ENCODE measurements at regions not wholly inside any gene's neighbourhood (a gene's known extent, or its start where the extent isn't known, plus 50 kb on each side); places are given as distances from the start of the nearest gene placed in this dataset.

- Mint-ChIP-seq H3K4me1 (ENCODE audit: low read depth) (no peaks in the 10 kb centered on the region), H3K9me3 (ENCODE audit: insufficient read depth) (no peaks in the 10 kb centered on the region), H3K27ac (no peak overlapping the region), H3K27me3 (ENCODE audit: low read depth) (no peaks in the 10 kb centered on the region), H3K4me3 (no peak overlapping the region), H3K36me3 (ENCODE audit: low read depth) (no peaks in the 10 kb centered on the region)
- DNase-seq (no peak), ATAC-seq (no peak)
- CTCF ChIA-PET: no interaction called here
- POLR2A ChIA-PET: no interaction called here
Observed at GRCh38 chr5:136703706-136704105, 338.4 kb upstream of the TRPC7 start.

GRCh38 chr5:136703036-136703435 is 337.7 kb upstream of the TRPC7 start:
- no peak overlapping the region for H3K27ac Mint-ChIP-seq
- ATAC-seq (no peak), DNase-seq (no peak)
- ChIA-PET POLR2A (no interaction called here), CTCF (no interaction called here)
- no peaks in the 10 kb centered on the region for H3K4me1 Mint-ChIP-seq (ENCODE audit: low read depth)
- no peaks in the 10 kb centered on the region for H3K9me3 Mint-ChIP-seq (ENCODE audit: insufficient read depth)
- no peaks in the 10 kb centered on the region for H3K36me3 Mint-ChIP-seq (ENCODE audit: low read depth)
- H3K4me3 Mint-ChIP-seq: no peak overlapping the region
- no peaks in the 10 kb centered on the region for H3K27me3 Mint-ChIP-seq (ENCODE audit: low read depth)

- ChIA-PET POLR2A (no interaction called here), CTCF (no interaction called here)
- no peaks in the 10 kb centered on the region for H3K27me3 Mint-ChIP-seq (ENCODE audit: low read depth)
- ATAC-seq (no peak), DNase-seq (no peak)
- H3K36me3 Mint-ChIP-seq (ENCODE audit: low read depth): no peaks in the 10 kb centered on the region
- H3K4me3 Mint-ChIP-seq: no peak overlapping the region
- no peaks in the 10 kb centered on the region for H3K9me3 Mint-ChIP-seq (ENCODE audit: insufficient read depth)
- H3K27ac Mint-ChIP-seq: no peak overlapping the region
- H3K4me1 Mint-ChIP-seq (ENCODE audit: low read depth): no peaks in the 10 kb centered on the region
Observed at GRCh38 chr5:136701191-136701590, 335.8 kb upstream of the TRPC7 start.

- no peaks in the 10 kb centered on the region for H3K27me3 Mint-ChIP-seq (ENCODE audit: low read depth)
- ATAC-seq (no peak), DNase-seq (no peak)
- H3K9me3 Mint-ChIP-seq (ENCODE audit: insufficient read depth): no peaks in the 10 kb centered on the region
- H3K27ac Mint-ChIP-seq: no peak overlapping the region
- ChIA-PET POLR2A (no interaction called here), CTCF (no interaction called here)
- no peaks in the 10 kb centered on the region for H3K36me3 Mint-ChIP-seq (ENCODE audit: low read depth)
- H3K4me1 Mint-ChIP-seq (ENCODE audit: low read depth): no peaks in the 10 kb centered on the region
- H3K4me3 Mint-ChIP-seq: no peak overlapping the region
Observed at GRCh38 chr5:136699651-136700050, 334.3 kb upstream of the TRPC7 start.

GRCh38 chr5:136698970-136699369 is 333.6 kb upstream of the TRPC7 start:
- CTCF ChIA-PET: no interaction called here
- Mint-ChIP-seq H3K36me3 (ENCODE audit: low read depth) (no peaks in the 10 kb centered on the region), H3K27me3 (ENCODE audit: low read depth) (no peaks in the 10 kb centered on the region), H3K27ac (no peak overlapping the region), H3K4me1 (ENCODE audit: low read depth) (no peaks in the 10 kb centered on the region), H3K4me3 (no peak overlapping the region), H3K9me3 (ENCODE audit: insufficient read depth) (no peaks in the 10 kb centered on the region)
- DNase-seq: no peak
- no peak for ATAC-seq
- POLR2A ChIA-PET: no interaction called here

GRCh38 chr5:136694258-136694657 is 328.9 kb upstream of the TRPC7 start:
- H3K27me3 Mint-ChIP-seq (ENCODE audit: low read depth): no peaks in the 10 kb centered on the region

GRCh38 chr5:136689552-136689951 is 324.2 kb upstream of the TRPC7 start:
- Mint-ChIP-seq H3K9me3 (ENCODE audit: insufficient read depth) (peaks cover 8% of the 10 kb centered on the region), H3K4me3 (no peak overlapping the region), H3K27ac (no peak overlapping the region), H3K27me3 (ENCODE audit: low read depth) (no peaks in the 10 kb centered on the region), H3K4me1 (ENCODE audit: low read depth) (no peaks in the 10 kb centered on the region), H3K36me3 (ENCODE audit: low read depth) (no peaks in the 10 kb centered on the region)
- no peak for ATAC-seq
- ChIA-PET POLR2A (no interaction called here), CTCF (no interaction called here)
- DNase-seq: no peak

More at GRCh38 chr5:136694258-136694657, 328.9 kb upstream of the TRPC7 start:
- H3K4me3 Mint-ChIP-seq: no peak overlapping the region
- no peaks in the 10 kb centered on the region for H3K4me1 Mint-ChIP-seq (ENCODE audit: low read depth)
- POLR2A ChIA-PET: no interaction called here
- no peak for ATAC-seq
- DNase-seq: no peak
- H3K9me3 Mint-ChIP-seq (ENCODE audit: insufficient read depth): no peaks in the 10 kb centered on the region
- no peaks in the 10 kb centered on the region for H3K36me3 Mint-ChIP-seq (ENCODE audit: low read depth)
- CTCF ChIA-PET: no interaction called here
- H3K27ac Mint-ChIP-seq: no peak overlapping the region

GRCh38 chr5:136686192-136686872 is 321.0 kb upstream of the TRPC7 start:
- no peak for DNase-seq
- Mint-ChIP-seq H3K27ac (no peak overlapping the region), H3K9me3 (ENCODE audit: insufficient read depth) (peaks cover 8% of the 10 kb centered on the region), H3K4me3 (no peak overlapping the region), H3K27me3 (ENCODE audit: low read depth) (no peaks in the 10 kb centered on the region), H3K36me3 (ENCODE audit: low read depth) (no peaks in the 10 kb centered on the region), H3K4me1 (ENCODE audit: low read depth) (no peaks in the 10 kb centered on the region)
- POLR2A ChIA-PET: no interaction called here
- ATAC-seq: no peak
- CTCF ChIA-PET: no interaction called here

- POLR2A ChIA-PET: no interaction called here
- CTCF ChIA-PET: no interaction called here
- H3K9me3 Mint-ChIP-seq (ENCODE audit: insufficient read depth): no peaks in the 10 kb centered on the region
- no peak overlapping the region for H3K4me3 Mint-ChIP-seq
- H3K36me3 Mint-ChIP-seq (ENCODE audit: low read depth): no peaks in the 10 kb centered on the region
- H3K27me3 Mint-ChIP-seq (ENCODE audit: low read depth): no peaks in the 10 kb centered on the region
- DNase-seq (no peak), ATAC-seq (no peak)
- H3K27ac Mint-ChIP-seq: no peak overlapping the region
- no peaks in the 10 kb centered on the region for H3K4me1 Mint-ChIP-seq (ENCODE audit: low read depth)
Observed at GRCh38 chr5:136682986-136683385, 317.6 kb upstream of the TRPC7 start.

- Mint-ChIP-seq H3K27me3 (ENCODE audit: low read depth) (no peaks in the 10 kb centered on the region), H3K36me3 (ENCODE audit: low read depth) (no peaks in the 10 kb centered on the region), H3K4me1 (ENCODE audit: low read depth) (no peaks in the 10 kb centered on the region), H3K4me3 (no peak overlapping the region), H3K27ac (no peak overlapping the region), H3K9me3 (ENCODE audit: insufficient read depth) (no peaks in the 10 kb centered on the region)
- ChIA-PET CTCF (no interaction called here), POLR2A (interaction anchor here (0.6 kb wide), 1 partner anchor 13 kb away, joined by 7 read pairs; no protein-coding TSS in a partner anchor)
- ATAC-seq: no peak
- no peak for DNase-seq
Observed at GRCh38 chr5:136679233-136679632, 313.9 kb upstream of the TRPC7 start.

- ChIA-PET POLR2A (no interaction called here), CTCF (no interaction called here)
- no peaks in the 10 kb centered on the region for H3K9me3 Mint-ChIP-seq (ENCODE audit: insufficient read depth)
- H3K27me3 Mint-ChIP-seq (ENCODE audit: low read depth): no peaks in the 10 kb centered on the region
- DNase-seq (no peak), ATAC-seq (no peak)
- no peak overlapping the region for H3K4me3 Mint-ChIP-seq
- H3K27ac Mint-ChIP-seq: no peak overlapping the region
- H3K36me3 Mint-ChIP-seq (ENCODE audit: low read depth): no peaks in the 10 kb centered on the region
- H3K4me1 Mint-ChIP-seq (ENCODE audit: low read depth): no peaks in the 10 kb centered on the region
Observed at GRCh38 chr5:136677217-136677616, 311.9 kb upstream of the TRPC7 start.

- CTCF ChIA-PET: no interaction called here
- Mint-ChIP-seq H3K27ac (no peak overlapping the region), H3K9me3 (ENCODE audit: insufficient read depth) (no peaks in the 10 kb centered on the region), H3K36me3 (ENCODE audit: low read depth) (no peaks in the 10 kb centered on the region), H3K27me3 (ENCODE audit: low read depth) (no peaks in the 10 kb centered on the region), H3K4me3 (no peak overlapping the region), H3K4me1 (ENCODE audit: low read depth) (no peaks in the 10 kb centered on the region)
- DNase-seq (no peak), ATAC-seq (no peak)
- POLR2A ChIA-PET: no interaction called here
Observed at GRCh38 chr5:136676685-136677084, 311.3 kb upstream of the TRPC7 start.

GRCh38 chr5:136675769-136676168 is 310.4 kb upstream of the TRPC7 start:
- no peak overlapping the region for H3K27ac Mint-ChIP-seq

More at GRCh38 chr5:136675769-136676168, 310.4 kb upstream of the TRPC7 start:
- no peak for DNase-seq
- ChIA-PET POLR2A (no interaction called here), CTCF (no interaction called here)
- Mint-ChIP-seq H3K4me1 (ENCODE audit: low read depth) (no peaks in the 10 kb centered on the region), H3K27me3 (ENCODE audit: low read depth) (no peaks in the 10 kb centered on the region), H3K36me3 (ENCODE audit: low read depth) (no peaks in the 10 kb centered on the region), H3K9me3 (ENCODE audit: insufficient read depth) (no peaks in the 10 kb centered on the region), H3K4me3 (no peak overlapping the region)
- ATAC-seq: no peak

Data from activated CD8-positive, alpha-beta T cell treated with anti-CD3 and anti-CD28 coated beads, Interleukin-2, amount 10 ng/mL, durations not matched to agents 7 days and 5 days (primary cell).